Germinal center (tissue), 1 donor: ENCODE measurements at regions not wholly inside any gene's neighbourhood (a gene's known extent, or its start where the extent isn't known, plus 50 kb on each side); places are given as distances from the start of the nearest gene placed in this dataset.
"Not testable (repeated sequence)": the region's sequence is repeated elsewhere in the genome, so short reads cannot be mapped to it uniquely, and the experiment has no call there.

Experiments
- DNase-seq: peaks from one replicate; pipeline ENCODE4 v3.0.0; 2012; ENCODE audit warnings: mixed read lengths, low spot score

DNA sequence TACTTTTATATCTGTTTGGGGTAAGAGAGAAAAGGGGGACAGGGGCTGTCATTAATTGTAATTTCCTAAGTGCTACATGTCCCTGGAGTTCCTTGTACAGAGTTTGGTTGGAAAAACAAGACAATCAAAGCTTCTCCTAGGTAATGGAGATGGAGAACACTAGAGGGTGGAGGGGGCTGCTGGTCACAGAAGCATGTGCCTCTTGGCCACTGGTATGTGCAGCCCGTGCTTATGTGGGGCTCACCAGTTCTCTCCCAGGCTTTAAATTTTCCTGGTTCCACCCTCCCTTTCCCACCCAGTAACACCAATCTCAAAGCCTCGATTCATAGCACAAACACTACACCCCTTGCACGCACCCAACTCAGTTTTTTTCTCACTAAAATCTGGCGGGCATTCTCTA is 165.6 kb downstream of the SAMD5 start:
- no peak for DNase-seq

DNA sequence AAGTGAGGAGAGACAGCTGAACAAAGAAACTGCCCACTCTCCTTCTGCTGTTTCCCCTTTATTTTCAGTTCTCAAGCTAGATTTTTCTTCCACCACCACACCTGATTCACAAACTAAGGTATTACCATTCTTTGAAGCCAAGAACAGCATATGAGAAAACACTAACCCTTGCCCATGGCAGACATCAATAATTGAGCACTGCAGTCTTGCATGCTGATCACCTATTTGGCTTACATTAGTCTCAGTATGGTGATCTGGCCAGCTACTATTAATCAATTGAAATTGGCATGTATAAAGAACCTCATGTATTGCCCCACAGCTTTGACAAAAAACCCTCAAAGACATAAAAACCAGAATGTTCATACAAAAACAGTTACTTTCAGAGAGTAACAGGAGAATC is 166.3 kb downstream of the SAMD5 start:
- no peak for DNase-seq

DNA sequence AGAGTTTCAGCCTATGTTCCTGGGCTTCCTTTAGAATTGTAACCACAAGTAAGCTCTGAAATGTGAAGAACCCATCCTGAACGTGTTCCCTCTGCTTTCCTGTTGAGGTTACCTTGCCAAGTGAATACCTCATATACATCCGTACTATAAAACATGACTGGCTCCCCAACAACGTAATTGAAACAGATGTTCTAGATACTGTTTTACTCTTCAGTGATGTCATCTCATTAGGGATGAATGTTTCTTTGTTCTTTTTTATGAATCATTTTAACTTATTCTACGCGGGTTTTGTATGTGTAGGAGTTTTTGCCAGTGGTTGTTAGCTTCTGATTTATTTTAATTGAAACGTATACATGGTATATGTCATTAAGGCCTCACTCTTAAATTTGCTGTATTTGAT is 166.8 kb downstream of the SAMD5 start:
- DNase-seq, result no peak

DNA sequence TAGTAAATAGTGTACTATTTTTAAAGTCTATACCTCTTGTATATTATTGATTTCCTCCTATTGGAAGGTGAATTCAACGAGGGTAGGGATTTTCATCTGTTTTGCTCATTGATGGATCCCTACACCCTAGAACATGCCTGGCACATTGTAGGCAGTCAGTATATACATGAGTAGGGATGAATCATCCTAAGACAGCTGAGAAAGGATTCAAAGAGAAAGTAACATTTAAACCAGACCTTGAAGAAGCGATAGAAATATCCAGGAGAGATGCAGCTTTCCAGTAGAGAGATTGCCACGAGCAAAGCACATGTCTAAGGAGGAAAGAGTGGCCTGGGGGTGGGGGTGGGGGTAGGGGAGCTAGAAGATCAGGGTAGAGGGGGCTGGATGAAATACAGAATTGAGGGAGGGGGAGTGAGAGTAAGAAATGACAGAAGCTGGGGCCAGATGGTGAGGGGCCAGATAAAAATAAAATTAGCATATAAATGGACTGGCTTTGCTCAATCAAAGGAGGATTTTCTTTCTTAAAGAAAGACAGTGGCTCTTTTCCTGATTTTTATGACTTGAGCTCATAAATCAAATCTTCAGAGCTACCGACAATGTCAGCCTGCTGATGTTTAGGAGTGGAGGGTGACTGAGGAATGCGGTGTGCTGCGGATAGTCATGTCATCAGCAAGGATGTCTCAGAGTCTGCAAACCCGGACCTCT is 168.2 kb downstream of the SAMD5 start:
- no peak for DNase-seq

DNA sequence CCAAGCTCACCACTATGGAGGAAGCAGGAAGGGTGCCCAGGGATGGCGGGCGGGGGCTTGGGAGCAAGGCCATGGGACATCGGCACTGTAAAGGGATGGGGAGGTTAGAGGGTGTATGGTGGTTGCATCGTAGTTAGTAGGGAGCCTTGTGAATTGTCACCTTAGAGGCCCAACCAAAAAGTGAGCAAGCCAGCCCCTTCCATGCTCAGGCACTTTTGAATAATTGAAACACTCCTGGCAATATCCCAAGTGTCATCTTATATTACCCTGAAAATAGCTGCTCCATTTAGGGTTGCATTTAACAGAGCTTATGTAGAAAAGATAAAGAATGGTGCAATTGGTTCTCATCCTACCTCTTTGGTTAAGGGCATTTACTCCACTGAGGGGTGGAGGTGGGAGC is 169.2 kb downstream of the SAMD5 start:
- DNase-seq, result no peak

DNA sequence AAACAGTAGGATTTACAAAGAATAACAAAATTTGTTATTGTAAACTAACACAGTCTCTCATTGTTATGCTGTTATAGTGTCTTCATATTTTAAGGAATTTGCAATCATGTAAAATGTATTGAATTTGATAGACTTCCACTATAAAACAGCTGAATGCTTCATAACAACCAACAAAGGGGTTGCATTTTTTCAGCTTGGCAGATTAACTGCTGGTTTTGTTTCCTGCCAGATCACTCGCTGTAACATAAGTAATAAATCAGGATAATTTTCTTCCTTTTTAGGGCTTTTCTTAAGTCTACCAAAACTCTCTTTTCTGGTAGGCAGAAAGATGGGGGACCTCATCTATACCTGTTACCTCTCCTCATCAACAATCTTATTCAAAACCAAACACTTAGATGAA is 169.8 kb downstream of the SAMD5 start:
- no peak for DNase-seq

DNA sequence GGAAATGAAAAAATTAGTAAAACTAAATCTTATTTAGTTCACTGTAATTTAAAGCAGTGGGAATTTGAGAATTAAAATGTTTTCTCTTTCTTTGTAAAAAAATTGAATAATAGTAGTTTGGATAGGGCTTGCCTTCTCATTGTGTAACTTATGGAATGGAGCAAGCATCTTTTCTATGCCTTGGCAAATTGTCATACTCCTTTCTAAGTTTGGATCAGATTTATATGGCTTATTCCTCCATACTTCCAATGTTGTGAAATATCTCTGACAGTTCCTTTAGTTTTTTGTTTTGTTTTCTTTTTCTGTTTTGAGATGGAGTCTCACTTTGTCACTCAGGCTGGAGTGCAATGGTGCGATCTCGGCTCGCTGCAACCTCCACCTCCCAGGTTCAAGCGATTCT is 176.4 kb downstream of the SAMD5 start:
- no peak for DNase-seq

DNA sequence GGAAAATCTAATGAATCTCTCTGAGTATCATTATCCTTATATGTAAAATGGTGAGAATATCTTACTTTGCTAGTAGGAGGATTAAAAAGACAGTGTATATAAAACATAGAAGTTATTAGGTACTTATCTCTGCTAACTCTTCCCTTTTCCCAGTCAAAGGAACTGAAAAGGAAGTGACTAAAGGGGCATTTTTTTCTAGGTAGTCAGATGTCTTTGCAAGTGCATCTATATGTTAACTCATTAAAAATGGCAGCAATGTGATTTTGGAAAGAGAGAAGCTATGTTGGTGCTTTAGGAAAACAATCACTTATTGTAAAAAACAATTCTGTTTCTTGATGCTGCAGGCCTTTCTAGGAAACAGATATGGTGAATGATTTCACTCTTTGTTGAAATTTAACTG is 180.9 kb downstream of the SAMD5 start:
- DNase-seq, result no peak

DNA sequence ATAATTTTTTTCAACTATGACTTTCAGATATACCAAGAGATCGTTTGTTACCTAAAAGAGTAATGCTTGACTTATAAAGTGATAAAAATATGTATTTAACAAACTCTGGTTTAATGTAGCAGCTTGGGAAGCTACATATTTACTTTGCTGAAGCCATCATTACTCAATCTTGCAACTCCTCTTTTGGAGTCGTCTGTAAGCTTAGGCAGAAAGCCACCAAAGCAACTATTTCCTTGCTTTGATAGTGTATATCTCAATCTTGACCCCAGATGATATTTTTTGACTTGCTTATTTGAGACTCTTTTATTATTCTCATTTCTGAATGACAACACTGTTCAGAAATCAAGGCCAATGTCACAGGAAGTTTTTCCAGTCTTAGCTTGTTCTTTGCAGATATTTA is 183.0 kb downstream of the SAMD5 start:
- no peak for DNase-seq

DNA sequence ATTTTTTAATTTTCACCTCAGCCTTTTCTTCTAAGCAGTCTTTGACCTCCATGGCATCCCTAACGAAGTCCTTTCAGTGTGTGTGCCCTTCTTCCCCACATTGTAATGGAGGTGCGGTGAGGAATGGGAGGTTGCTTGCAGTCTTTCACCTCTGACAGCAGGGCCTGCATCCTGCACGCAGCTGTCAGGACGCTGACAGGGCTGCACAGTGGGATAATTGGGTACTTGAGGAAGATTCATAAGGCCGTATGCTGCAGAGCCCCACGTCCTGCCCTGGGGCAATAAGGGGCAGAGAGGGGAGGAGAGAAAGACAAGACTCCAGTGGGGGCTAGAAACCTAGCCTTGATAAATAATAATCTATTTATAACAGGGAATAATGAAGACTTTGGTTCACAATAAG is 184.7 kb downstream of the SAMD5 start:
- no peak for DNase-seq

DNA sequence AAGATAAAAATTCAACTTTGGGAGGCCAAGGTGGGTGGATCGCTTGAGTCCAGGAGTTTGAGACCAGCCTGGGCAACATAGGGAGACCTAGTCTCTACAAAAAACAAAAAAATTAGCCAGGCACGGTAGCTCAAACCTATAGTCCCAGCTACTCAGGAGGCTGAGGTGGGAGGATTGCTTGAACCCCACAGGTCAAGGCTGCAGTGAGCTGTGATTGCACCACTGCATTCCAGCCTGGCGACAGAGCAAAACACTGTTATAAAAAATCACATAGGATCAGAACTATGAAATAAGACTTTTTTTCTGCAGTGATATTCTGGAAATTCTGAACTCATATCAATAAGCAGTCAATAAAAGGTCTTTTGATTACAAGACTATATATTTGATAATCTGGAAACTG is 186.1 kb downstream of the SAMD5 start:
- DNase-seq, result not testable (repeated sequence)

DNA sequence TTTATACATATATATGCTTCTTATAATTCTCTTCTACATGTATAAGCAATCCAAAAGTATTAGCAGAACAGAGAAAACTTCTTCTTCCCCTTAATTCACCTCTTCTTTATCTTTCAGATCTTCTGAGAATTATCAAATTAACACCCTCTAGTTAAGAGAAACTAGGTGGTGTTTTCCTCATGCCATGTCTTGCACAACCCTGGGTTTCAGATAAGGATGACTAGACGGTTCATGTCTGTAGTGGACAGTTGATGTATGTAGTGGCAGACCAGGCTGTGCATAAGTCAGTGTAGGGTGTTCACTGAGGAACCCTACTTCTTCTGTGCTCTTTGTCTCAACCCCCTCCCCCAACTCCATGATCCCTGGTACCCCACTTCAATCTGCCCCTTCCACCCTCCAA is 187.3 kb downstream of the SAMD5 start:
- DNase-seq, result no peak

DNA sequence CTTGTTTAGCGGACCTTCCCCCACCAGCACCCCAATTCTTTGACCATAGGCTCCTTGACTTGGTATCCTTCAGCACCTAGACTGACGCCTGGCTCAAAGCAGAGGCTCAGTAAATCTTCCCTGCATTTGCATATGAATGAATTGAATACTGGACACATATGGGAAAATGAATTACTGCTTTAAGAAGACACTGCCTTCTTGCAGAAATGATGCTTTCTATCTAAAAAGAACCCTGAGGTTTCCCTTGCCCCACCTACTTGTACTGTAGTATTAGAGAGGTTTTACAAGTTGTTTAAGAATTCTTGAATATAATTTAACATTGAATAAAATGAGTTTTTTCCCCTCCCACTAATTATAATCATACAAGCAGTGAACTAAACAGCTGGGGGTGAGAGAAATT is 190.7 kb downstream of the SAMD5 start:
- no peak for DNase-seq

DNA sequence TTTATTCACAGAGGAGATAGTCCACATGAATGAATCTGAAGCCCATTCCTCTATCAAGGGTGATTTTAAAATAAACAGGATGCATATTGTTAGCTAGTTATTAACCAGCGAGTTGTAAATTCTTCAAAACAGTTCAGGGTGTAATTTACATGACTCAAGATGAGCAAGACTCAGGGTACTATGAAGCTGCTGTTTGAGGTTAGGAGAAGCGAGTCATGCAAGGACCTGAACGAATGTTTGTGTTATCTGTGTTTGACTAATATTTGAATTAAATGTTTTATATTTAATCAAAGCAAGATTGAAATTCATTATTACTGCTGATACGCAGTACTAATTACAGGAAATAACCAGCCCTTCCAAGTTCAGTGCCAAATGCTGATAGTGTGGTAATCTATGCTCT is 191.1 kb downstream of the SAMD5 start:
- no peak for DNase-seq

DNA sequence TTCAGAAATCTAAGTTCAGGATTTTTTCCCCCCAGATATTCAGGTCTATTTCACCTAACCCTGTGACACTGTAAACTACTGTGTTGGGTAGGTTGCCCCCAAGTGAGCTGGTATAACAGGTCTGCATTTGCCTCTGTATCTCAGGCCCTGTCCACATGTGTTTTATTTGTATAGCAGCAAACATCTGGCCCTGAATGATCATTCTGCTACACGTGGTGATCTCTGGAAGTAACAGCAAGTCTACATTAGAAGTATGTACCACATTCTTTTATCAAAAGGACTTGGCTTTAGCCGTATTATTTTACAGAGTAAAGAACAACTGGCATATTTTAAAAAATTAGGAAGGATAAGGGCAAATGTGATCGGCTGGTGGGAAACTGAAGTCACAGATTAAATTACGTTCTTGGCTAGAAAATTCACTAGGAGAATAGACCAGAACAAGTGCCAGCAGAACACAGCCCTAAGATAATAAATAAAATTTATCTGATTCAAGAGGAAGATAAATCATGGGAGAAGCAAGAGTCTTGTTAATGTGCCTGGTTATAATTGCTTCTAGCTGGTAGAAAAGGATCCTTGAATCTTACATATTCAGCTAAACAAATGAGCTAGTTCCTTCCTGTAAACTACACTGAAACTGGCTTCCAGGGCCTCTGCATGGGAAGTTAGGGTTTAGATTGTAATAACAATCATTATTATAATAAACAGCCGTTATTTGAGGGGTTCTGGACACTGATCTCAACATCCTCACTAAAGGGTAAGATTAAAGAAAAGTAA is 192.1 kb downstream of the SAMD5 start:
- no peak for DNase-seq

DNA sequence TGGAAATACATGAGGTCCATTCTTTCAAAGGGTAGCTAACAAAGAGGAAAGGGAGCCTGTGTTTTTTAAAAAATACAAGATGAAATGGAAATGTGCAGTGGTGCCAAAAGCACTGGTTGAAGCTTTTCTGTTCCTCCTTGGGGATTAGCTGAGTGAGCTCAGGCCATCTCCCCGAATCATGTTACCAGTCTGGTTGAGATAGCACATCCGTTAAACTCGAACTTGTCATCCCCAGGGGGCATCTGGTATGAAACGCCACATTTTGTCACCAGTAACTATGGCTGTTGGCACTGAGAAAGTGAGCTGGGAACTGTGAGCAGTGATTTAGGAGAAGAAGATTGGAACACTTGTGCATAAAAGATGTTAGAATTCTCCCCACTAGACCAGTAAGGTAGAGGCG is 196.2 kb downstream of the SAMD5 start:
- DNase-seq, result no peak

DNA sequence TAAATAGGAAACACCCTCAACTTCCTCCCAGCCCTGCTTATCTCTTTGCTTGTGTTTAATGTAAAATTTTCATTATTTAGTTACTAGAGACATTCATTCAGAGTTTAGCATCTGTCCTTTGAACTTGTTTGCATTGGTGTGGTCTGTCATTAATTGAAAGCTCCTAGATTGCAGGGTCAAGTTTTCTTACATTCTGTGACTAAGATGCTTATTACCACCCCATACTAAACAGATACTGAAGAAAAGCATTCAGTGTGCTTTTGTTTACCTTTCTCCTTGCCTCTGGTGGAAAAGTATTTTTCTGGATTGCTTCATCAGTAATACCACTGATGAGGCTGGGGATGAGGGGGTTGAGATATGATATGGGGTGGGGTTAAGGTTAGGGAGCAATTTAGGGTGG is 199.0 kb downstream of the SAMD5 start:
- DNase-seq, result no peak

DNA sequence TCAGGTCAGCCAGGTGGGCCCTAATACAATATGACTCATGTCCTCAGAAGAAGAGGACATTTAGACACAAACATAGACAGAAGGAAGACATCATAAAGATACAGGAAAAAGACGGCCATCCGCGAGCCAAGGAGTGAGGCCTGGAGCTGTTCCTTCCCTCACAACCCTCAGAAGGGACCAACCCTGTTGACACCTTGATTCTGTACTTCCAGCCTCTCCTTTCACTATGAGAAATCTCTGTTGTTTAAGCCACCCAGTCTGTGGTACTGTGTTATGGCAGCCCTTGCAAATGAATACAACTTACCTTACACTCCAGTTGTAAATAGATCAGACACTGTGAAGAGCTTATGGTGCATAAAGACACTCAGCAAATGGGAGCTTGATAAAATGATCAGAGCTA is 199.7 kb downstream of the SAMD5 start:
- no peak for DNase-seq

DNA sequence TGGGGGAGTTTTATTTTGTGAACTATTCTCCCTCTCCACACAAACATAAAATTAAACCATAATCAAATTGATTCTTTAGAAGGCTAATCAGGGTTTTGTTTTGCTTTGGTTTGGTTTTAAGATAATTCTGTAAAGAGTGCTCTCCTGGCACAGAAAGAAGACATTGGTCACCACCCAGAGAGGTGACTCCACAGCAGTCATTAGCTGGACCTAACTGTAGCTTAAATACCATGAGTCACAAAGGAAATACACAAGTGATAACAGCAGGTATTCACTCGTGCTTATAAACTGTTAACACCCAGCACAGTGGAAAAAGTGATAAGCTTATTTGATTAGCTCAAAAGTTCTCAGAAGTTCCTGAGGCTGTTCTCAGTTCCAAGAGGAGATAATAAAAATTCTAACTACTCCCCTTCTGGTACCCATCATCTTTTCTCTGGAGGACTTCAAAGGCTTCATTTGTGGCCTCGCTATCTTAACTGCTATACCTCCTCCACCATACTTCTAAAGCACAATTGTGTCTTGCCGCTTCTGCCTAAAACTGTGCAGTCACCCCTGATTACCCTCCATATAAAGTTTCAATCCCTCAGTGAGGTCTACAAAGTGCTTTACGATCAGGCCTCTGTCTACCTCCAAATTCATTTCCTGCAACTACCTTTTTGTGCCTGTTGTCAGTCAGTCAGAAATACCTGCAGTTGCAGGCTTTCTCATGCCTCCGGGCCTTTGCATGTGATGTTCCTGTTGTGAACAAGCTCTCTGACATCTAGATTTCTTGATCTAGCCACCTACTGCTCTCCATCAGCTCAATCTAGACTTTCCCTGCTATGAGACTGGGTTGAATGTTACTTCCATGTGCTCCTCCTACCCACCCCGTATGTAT is 201.1 kb downstream of the SAMD5 start:
- no peak for DNase-seq

DNA sequence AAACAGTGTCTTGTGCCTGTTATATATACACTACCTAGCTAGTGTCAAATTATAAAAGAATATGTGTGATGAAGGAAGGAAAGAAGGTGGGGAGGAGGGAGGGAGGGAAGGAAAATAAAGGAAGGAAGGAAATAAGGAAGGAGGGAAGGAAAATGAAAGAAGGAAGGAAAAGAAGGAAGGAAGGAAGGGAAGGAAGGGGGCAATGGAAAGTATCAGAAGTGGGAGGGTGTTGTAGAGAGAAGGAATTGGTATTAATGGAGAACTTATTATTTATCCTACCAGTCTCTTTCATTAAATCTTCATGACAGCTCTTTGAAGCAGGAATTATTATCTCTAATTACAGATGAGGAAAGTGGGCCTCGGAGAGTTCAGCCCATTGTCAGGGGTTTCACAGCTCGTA is 202.4 kb downstream of the SAMD5 start:
- DNase-seq, result no peak

DNA sequence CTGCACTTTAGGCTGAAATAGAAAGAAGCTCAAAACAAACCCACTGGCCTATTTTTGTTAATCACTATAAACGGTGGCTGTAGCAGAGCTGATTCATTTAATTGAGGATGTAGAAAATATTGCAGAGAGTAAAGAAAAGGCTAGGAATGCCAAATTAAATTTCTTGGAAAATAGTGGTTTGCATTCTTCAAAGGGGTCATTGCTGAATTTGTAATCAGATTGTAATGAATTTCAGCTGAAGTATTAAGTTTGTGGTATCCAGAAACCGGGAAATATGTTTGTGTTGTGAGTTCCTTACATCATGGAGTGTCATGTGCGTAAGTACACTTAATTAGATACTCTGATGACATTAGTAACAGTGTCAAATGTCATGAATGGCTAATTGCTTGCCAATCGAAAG is 203.0 kb downstream of the SAMD5 start:
- DNase-seq, result no peak

DNA sequence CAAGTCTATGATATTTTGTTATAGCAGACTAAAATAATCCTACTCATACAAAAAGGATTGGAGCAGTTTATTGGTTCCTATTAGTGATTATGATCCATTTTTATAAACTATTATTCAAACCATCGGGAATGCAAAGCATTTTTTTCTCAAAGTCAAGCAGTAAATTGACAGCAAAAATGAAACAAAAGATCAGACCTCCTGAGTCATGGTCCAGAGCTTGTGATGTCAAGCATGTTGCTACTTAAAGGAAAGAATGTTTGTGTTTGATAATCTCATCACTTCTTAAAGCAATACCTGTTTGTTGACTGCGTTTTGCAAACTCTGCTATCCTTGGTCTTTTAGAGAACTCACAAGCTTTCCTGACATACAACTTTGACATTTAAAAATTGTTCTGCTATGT is 204.4 kb downstream of the SAMD5 start:
- no peak for DNase-seq

DNA sequence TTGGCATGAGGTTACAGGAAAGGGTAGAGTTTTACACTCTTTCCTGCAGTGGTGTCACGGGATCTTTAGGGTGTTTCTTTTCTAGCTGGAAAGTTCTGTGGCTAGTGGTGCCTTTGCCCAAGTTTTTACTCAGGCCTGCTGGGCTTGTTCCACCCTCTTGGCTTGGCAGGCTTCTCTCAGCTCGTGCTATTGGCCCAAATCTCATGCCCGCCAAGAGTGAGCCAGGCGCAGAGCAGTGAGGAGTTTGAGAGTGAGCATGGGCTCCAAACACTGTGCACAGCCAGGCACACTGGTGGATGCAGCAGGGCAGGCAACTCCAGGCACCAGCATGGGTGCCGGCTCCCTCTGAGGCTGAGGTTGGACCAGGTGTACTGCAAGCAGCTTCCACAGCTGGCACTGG is 206.5 kb downstream of the SAMD5 start:
- DNase-seq, result no peak
